Activated CD4-positive, alpha-beta T cell treated with anti-CD3 and anti-CD28 coated beads, Interleukin-2, Interleukin-4, amounts not matched to agents 100 ng/mL and 50 ng/mL, durations not matched to agents 16 hours and 8 hours (primary cell): ENCODE measurements at regions not wholly inside any gene's neighbourhood (a gene's known extent, or its start where the extent isn't known, plus 50 kb on each side); places are given as distances from the start of the nearest gene placed in this dataset.

Source experiments
- DNase-seq: peaks from one replicate; pipeline ENCODE4 v3.0.0-alpha.2; 2020; ENCODE audit warnings: low spot score

GRCh38 chrX:117215683-117216082 lies 752.9 kb upstream of the CT83 start:
- DNase-seq: no peak

- no peak for DNase-seq
Measured at GRCh38 chrX:117196481-117196880, 733.7 kb upstream of the CT83 start.

- no peak for DNase-seq
Measured at GRCh38 chrX:117147249-117147648, 684.5 kb upstream of the CT83 start.

- DNase-seq: no peak
Measured at GRCh38 chrX:117138070-117138469, 675.3 kb upstream of the CT83 start.

GRCh38 chrX:117134983-117135382 lies 672.2 kb upstream of the CT83 start:
- no peak for DNase-seq

DNA sequence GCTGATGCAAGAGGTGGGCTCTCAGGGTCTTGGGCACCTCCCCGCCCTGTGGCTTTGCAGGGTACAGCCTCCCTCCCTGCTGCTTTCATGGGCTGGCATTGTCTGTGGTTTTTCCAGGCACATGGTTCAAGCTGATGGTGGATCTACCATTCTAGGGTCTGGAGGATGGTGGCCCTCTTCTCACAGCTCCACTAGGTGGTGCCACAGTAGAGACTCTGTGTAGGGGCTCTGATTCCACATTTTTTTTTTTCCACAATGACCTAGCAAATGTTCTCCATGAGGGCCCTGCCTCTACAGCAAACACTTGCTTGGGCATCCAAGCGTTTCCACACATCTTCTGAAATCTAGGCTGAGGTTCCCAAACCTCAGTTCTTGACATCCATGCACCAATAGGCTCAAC lies 657.9 kb upstream of the CT83 start:
- no peak for DNase-seq

GRCh38 chrX:117096528-117096927 lies 633.8 kb upstream of the CT83 start:
- no peak for DNase-seq

GRCh38 chrX:117095393-117095792 lies 632.6 kb upstream of the CT83 start:
- no peak for DNase-seq

- DNase-seq: no peak
Measured at GRCh38 chrX:117094149-117094548, 631.4 kb upstream of the CT83 start.

GRCh38 chrX:117093319-117093718 lies 630.5 kb upstream of the CT83 start:
- DNase-seq: no peak

DNA sequence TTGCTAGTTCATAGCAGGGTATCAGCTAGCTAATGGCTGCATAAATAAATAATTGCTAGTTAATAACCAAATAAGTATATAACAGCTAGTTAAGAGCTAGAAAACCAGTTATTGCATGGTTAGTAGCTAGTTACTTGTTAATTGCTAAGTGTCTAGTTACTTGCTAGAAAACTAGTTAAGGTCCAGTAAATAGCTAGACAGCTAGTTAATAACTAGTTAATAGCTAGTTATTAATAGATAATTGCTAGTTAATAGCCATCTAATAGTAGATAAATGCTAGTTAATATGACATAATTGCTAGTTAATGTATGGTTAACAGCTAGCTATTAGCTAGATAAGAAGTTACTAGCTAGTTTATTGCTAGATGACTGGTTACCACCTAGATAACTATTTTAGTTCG lies 629.9 kb upstream of the CT83 start:
- DNase-seq: no peak

DNA sequence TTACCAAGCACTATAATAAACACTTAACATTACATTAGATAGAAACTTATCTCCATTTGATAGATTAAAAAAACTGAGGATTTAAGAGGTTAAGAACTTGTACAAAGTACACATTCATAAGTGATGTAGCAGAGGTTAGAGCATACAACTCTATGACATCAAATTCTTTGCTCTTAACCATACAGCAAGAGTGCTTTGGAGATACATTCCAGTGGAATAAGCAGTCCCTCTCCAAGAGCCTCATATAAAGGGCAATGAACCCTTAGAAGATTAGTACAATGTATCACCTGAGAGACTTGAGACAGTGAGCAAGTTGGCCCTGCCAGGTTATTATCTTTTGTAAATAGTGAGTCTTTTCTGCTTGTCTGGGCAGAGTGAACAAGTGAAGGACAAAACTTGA lies 600.4 kb upstream of the CT83 start:
- DNase-seq: no peak

DNA sequence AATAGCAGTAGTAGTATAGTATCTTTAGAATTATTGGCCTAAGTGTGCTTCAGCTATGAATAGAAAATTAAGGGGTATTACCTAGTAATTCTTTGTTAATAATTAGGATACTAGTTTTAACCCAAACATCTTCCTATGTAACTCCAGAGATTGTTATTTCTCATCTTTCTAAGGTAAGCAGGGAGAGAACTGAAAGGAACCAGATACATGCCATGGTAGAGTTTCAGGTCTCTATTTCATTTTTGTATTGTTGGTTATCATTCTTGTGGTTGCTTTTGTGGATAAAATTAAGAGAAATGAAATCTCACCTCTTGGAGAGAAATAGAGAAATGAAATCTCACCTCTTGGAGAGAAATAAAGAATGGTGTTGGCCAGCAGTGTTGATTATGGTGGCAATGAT lies 597.1 kb upstream of the CT83 start:
- DNase-seq: no peak

DNA sequence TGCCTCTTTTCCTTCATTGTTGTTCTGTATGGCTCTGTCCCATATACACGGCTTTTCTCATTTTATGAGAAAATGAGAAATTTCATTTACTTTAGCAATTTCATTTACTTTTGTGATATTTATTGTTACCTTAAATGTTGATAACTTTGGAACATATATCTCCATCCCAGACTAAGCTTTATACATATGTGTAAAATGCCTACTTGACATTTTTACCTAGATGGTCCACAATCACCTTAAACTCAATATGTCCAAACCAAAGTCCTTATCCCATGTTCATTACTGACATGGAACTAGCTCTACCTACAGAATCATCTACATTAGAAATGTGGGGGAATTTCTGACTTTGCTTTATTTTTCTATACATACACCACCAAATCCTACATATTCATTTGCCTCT lies 590.5 kb upstream of the CT83 start:
- DNase-seq: no peak

DNA sequence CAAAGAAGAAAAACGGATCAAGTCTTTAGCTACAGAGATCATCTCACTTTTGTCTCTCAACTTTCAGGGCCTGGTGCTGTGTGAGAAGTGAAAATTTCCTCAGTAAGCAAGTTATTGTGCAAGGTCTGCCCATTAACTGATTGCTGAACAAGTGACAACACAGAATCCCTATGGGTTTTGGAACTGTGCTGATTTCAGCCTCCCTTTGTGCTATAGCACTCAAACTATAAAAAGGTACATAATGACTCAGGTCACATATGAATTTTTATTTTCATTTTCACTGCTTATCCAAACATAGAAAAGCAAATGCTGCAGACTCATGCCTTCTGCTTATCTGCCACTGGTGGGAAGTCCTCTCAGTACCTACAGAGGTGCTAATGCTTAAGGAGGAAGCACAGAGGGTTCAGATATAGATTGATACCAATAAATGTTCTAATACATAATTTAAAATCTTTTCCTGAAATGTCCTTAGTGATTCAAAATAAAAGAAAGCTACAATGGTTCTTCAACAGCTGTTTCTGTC lies 576.2 kb upstream of the CT83 start:
- DNase-seq: no peak

DNA sequence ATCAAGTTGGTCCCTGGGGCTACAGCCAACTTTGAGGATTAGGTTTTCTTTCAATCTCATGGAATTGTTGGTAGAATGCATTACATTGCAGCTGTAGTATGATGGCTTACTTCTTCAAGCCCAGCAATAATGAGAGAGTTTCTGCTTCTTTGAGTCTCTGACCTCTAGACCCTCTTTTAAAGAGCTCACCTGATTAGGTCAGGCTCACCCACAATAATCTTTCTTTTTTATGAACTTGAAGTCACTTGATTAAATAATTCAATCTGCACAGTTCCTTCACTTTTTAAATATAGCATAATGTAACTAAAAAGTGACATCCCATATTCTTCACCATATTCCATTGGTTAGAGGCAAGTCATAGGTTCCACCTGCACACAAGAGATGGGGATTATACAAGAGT lies 547.5 kb upstream of the CT83 start:
- DNase-seq: no peak

GRCh38 chrX:117002981-117003380 lies 540.2 kb upstream of the CT83 start:
- peak; percentile 27 for DNase-seq

DNA sequence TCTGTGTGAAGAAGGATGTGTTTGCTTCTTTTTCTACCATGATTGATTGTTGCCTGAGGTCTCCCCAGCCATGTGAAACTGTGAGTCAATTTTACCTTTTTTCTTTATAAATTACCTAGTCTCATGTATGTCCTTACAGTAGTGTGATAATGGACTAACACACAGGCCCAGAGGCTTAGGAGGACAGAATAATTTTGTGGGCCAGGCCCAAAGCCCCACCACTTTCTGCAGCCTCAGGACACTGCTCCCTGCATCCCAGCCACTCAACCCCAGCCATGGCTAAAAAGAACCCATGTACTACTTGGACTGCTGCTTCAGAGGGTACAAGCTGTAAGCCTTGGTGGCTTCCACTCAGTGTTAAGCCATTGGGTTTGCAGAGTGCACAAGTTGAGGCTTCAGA lies 512.7 kb upstream of the CT83 start:
- no peak for DNase-seq

DNA sequence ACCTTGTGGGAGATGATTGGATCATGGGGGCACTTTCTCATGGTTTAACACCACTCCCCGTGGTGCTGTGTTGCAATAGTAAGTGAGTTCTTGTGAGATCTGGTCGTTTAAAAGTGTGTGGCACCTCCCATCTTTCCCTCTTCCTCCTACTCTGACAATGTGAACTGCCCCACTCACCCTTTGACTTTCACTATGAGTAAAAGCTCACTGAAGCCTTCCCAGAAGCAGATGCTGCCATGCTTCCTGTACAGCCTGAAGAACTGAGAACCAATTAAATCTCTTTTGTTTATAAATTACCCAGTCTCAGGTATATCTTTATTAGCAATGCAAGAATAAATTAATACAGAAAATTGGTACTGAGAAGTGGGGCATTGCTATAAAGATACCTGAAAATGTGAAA lies 509.6 kb upstream of the CT83 start:
- no peak for DNase-seq

DNA sequence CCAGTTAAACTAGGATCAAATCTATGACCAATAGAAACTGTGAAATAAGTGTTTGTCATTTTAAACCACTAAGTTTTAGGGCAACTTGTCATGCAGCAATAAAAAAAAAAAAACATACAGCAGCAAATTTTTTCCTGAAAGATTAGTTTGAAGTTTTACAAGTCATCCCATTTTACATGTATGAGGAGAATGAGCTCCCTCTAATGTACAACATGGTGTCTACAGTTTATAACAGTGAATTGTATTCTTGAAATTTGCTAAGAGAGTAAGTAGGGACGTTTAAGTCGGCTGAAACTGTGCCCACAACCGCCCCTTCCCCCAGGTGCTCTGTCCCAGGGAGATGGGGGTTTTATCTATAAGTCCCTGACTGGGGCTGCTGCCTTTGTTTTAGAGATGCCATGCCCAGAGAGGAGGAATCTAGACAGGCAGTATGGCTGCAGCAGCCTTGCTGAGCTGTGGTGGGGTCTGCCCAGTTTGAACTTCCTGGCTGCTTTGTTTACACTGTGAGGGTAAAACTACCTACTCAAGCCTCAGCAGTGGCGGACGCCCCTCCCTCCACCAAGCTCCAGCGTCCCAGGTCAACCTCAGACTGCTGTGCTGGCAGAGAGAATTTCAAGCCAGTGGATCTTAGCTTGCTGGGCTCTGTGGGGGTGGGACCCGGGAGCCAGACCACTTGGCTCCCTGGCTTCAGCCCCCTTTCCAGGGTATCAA lies 499.3 kb upstream of the CT83 start:
- DNase-seq: no peak

DNA sequence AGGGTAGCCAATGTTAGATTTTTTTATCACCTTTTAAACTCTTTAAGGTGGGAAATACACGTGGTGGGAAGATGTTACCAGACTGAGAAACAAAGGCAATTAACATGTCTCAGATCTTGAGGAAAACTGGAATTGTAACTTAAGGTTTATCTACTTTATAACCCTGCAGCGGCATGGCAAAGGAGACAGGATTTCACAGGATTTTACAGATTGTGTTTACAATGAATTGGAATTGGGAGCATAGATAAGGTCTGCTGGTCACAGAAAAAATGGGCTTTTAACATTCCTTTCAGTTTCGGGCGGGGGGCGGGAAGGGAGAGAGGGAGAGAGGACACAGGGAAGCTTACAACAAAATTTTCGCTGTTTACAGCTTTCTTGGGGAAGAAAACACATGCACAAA lies 467.5 kb upstream of the CT83 start:
- no peak for DNase-seq

GRCh38 chrX:116897526-116897925 lies 434.8 kb upstream of the CT83 start:
- no peak for DNase-seq

DNA sequence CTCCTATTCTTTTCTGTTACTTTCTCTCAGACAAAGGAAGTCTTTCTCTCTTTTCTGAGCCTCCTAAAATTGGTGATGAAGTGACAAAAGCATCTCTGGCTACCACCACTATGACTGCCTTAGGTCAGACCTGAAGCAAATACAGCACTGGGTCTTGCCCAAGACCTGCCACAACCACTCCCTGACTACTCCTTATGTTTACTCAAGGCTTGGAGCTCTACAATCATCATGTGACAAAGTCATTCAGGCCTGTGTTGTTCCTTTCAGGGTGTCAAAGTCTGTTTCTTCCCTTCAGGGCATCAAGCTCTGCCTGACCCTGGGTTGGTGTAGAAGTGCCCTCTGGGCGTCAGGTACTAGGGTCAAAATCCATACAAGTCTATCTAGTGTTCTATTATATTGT lies 419.2 kb upstream of the CT83 start:
- no peak for DNase-seq

DNA sequence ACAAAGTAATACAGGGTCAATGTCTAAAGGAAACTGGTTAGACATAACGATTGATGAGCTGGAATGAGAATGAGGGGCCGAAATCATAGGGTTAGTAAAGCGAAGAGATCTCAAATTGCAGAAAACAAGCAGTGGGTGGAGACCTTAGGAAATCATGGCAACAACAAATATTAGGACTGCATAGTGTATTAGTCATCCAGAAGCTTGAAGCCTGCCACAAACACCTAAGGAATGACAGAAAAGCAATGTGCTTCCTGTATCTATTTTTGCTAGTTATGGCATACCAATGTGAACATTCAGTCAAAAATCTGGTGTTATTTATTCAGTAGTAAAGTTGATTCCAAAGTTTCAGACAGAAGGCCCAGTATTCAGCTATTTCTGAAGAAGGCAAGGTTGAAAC lies 410.9 kb upstream of the CT83 start:
- no peak for DNase-seq
